GM18499 (cell line): ENCODE measurements at regions not wholly inside any gene's neighbourhood (a gene's known extent, or its start where the extent isn't known, plus 50 kb on each side); places are given as distances from the start of the nearest gene placed in this dataset.
"Not testable (repeated sequence)": the region's sequence is repeated elsewhere in the genome, so short reads cannot be mapped to it uniquely, and the experiment has no call there.

Source experiments
- ATAC-seq: cut with Tn5 transposase; IDR thresholded peaks from one replicate; pipeline ENCODE4 v1.9.1; 2021; ENCODE audit warnings: moderate number of reproducible peaks; ENCODE audit not compliant: insufficient read depth, unreplicated experiment

- no peak for ATAC-seq
These were observed 158.2 kb downstream of the SPTSSA start for GRCh38 chr14:34303811-34304210.

DNA sequence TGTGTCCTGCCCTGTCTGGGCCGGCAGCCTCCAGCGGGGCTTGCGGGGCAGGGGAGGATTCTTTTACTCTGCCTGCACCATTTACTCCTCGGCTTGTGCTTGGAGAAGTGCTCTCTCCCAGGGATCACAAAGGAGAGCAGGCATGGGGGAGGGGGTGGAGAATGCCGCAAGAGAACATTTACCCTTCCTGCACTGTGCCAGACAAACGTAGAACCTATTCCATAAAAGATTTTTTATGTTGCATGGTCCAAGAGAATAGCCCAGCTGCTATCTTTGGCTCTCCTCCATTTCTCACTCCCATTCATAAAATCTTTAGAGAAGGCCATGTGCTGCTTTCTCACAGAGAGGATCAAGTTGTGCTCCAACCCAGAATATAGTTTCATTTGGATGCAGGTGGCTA, 159.4 kb downstream of the SPTSSA start:
- no peak for ATAC-seq

- ATAC-seq = no peak
These were observed 160.9 kb downstream of the SPTSSA start for GRCh38 chr14:34300882-34301734.

DNA sequence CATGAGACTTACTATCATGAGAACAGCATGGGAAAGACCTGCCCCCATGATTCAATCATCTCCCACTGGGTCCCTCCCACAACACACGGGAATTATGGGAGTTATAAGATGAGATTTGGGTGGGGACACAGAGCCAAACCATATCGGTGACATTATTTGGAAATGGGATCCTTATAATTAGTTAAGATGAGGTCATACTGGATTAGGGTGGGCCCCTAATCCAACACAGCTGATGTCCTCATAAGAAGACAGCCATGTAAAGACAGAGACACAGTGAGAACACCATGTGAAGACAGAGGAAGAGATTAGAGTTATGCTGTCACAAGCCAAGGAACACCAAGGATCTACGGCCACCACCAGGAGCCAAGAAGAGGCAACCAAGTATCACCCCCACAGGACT, 161.7 kb downstream of the SPTSSA start:
- no peak for ATAC-seq

DNA sequence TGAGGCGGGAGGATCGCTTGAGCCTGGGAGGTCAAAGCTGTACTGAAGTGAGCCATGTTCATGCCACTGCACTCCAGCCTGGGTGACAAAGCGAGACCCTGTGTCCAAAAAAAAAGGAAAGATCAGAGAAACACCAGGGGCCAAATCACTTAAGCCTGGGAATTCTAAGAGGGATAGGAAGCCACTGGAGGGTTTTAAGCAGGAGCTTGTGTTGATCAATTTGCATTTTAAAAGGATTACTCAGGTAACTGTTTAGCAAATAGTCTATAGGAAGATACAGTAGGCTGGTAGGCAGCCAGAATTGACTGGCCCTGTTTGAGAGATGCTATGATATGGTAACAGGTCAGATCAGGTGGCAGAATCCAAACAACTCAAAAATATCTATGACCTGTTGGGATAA, 162.7 kb downstream of the SPTSSA start:
- no peak for ATAC-seq

DNA sequence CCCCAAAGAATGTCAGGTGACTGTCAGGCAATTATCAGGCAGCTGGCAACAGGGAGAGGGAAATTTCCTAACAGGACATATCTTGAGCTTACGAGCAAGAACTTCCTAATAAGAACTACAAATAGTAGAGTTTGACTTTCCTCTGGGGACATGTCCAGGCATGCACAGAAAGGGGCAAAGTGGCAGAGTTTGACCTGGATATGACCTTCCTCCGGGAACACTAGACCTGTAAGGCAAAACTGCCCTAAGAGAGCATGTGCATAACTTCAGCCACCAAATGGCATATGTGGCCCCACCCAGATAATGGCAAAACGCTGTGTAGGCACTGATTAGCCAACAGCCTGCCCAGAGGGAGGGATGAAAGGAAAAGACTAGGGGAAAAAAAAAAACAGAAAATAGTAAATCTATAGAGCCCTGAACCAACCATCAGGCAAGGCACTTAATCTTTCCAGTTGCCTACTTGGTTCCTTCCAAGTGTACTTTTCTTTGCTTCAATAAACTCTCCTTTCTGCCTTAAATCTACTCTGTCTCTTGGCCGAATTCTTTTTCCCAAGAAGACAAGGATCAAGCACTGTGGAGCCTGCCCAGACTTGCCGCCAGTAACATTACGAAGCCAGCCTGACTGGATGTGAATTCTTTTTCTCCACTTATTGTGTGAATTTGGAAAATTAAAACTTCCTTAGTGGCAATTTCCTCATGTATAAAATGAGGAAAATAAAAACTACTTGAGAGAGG, 164.1 kb downstream of the SPTSSA start:
- no peak for ATAC-seq

- ATAC-seq = no peak
These were observed 178.4 kb downstream of the SPTSSA start for GRCh38 chr14:34283590-34283989.

GRCh38 chr14:34277191-34277590, 184.8 kb downstream of the SPTSSA start:
- ATAC-seq = peak; percentile 75

DNA sequence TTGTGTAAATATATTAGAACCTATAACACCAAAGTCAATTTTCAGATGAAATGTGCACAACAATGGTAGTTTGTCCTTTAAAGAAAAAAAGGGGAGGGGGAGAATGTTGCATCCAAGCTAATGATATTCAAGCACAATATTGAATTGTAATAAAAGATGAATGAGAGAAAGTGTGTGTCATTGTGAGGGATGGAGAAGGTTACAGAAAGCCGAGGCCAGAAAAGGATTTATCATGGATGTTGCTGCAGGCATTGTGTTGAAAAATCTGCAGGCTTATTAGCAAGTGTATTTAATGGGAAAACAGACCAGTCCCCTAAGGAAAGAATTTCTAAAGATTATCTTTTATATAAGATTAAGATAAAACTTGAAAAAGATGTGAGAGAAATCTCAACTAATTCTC, 186.5 kb downstream of the SPTSSA start:
- ATAC-seq = no peak

DNA sequence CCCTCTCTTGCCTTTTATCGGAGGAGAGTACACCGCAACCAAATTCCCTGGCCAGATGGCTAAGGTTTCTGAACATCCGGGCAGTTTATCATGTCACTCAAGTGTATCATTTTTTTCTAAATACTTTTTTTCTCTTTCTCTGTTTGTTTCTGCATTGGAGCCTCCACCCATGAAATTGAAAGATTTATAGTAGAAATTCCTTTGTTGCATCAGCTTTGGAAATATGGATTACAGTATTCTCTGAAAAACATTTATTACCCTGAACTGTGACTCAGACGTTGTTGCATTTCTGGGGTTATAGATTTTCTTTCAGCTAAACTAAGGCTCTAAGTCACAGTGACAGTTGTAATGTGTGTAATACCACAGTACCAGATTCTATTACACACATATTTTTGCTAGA, 187.0 kb downstream of the SPTSSA start:
- no peak for ATAC-seq

GRCh38 chr14:34273716-34274115, 188.3 kb downstream of the SPTSSA start:
- not testable (repeated sequence) for ATAC-seq

GRCh38 chr14:34270361-34270760, 191.7 kb downstream of the SPTSSA start:
- no peak for ATAC-seq

DNA sequence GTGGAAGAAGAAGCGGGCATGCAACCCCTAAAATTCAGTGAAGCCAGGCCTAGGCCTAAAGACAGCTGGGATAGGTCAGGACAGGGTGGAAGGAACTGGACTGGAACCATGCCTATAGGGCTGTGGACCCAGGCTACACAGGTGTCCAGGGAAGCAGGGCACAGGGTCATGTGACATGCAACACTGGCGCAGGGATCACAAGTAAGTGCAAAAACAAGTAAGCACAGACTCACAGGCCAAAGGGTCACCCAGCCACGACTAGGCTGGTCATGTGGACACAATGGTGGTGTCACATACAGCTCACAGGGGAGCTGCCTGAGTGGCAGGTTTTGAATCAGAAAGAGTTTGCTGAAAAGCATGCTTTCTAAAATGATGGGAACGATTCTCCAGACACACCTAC, 195.7 kb downstream of the SPTSSA start:
- ATAC-seq = no peak

DNA sequence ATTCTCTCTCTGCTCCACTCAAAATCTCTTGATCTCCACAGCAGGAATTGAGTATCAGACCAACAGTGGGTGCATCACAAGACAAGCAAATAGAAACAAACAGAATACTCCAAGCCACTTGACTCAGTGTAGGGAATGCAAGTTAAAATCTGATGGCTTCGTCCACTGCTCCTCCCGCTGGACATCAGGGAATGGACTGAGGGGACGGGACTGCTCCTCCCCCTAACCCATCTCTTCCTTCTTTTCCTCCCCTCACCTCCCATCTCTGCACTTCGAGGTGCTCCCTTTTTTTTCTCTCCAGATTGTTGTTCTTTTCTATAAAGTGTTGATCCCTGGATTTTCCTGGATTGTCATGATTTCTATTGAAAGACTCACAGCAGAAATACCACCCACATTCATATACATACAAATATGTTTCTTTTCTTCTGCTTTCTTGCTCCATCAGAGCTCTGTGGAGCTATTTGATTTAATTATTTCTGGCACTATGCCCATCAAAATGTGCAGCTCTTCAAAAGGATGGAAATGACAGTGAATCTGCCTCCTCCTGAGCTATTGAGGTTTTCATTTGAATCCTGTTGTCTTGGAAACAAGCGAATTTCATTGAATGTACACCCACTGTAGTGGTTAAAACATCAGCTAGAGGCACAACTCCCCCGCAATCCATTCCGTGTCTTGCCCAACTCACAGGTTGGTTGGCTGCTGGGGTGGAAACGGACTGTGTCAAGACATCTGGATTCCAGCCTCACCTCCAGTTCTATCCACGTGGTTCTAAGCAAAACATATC, 199.7 kb downstream of the SPTSSA start:
- no peak for ATAC-seq

GRCh38 chr14:34259996-34260395, 202.0 kb downstream of the SPTSSA start:
- no peak for ATAC-seq

- ATAC-seq = no peak
These were observed 203.7 kb downstream of the SPTSSA start for GRCh38 chr14:34258318-34258717.

DNA sequence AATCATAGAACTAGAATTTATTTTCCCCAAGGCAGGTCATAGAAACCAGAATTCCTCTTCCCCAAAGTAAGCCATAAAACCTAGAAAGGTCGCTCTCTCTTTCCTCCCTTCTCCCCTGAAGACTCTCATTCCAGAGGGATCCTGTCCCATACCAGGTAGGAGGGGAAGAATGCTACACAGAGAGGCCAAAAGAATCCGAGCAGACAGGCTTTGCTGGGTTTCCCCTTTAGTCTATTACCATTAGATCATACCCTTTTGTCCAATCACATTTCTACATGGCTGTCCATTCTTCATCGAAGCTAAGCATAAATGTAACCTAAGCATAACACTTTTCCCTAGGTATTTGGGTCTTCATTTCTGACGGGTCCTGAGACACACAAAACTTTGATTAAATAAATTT, 204.5 kb downstream of the SPTSSA start:
- ATAC-seq = no peak

DNA sequence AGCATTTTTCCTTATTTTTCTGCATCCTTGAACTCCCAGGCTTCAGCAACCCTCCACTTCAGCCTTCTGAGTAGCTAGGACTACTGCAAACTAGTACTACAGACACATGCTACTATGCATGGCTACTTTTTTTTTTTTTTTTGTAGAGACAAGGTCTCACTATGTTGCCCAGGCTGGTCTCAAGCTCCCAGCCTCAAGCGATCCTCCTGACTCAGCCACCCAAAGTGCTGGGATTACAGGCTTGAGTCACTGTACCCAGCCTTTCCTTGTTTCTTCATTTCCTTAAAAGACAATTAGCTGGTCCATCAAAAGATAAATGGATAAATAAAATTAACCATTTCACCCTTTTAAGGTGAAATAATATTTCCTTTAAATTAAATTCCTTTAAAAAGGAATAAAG, 205.8 kb downstream of the SPTSSA start:
- ATAC-seq = no peak

GRCh38 chr14:34254571-34254970, 207.5 kb downstream of the SPTSSA start:
- ATAC-seq = no peak

DNA sequence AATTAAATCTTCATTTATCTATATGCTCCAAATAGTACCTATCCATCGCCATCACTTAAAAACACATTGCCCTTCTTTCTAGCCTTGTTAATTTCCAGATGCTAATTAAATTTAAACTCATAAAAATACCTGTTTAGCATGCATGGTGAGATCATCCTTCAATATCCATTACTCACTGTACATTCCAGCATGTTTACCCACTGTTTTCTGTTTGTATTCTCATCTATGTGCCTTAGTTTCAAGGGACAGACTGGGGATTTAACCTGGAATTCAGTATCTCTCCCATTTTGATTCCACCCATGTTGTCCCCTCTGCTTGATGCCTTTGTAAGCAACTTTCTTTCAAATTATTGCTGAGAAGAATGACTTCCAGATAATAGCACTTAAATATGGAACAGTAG, 208.0 kb downstream of the SPTSSA start:
- ATAC-seq = no peak

DNA sequence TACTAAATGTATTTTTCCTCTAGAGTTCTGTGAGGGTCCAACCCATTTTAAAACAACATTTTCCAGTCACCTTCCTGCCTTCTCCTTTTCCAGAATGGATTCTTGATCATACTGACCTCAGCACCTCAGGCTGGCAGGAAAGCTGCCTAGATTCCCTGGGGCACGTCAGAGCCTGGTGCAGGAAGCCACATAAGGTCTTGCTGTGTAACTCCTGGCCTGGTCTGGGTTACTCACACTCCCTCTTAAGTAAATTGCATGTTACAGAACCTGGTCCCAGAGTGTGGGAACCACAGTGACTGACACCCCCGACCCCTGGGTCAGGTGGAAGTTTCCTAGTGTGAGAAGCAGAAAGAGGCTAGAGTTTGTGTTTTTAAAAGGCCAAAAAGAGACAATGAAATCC, 209.8 kb downstream of the SPTSSA start:
- no peak for ATAC-seq
